ENCODE measurements at regions not wholly inside any gene's neighbourhood (a gene's known extent, or its start where the extent isn't known, plus 50 kb on each side); places are given as distances from the start of the nearest gene placed in this dataset.

GRCh38 chr11:97419729-97420128 is 1029.9 kb downstream of the JRKL start:
- ChIA-PET CTCF (no interaction called here), POLR2A (no interaction called here)
- H3K4me2 ChIP-seq (replicated peaks; ENCODE audit: low read depth, low read length, poor library complexity, severe bottlenecking) = no peak overlapping the region
- no peak for DNase-seq
- H3K4me1 ChIP-seq (ENCODE audit: control insufficient read depth in 2 of 2, insufficient read depth in 2 of 2, low read length in 2 of 2) = no peaks in the 10 kb centered on the region
- intact Hi-C loops (cut with micrococcal nuclease) = no loop called here
- ATAC-seq (ENCODE audit: low read depth) = no peak
- H2AFZ ChIP-seq (ENCODE audit: insufficient read depth, low read depth, low read length, poor library complexity, severe bottlenecking) = no peak overlapping the region
- no peak for TF ChIP-seq CTCF (IDR thresholded peaks at IDR 0.05)
- TF ChIP-seq EZH2 (IDR thresholded peaks at IDR 0.05; ENCODE audit: borderline replicate concordance, insufficient read depth, low read depth, low read length, poor library complexity, severe bottlenecking) = no peak
- H3K27ac ChIP-seq (ENCODE audit: low read length in 2 of 2) = no peak overlapping the region
- peaks cover 0 to 3% (median 2%) of the 10 kb centered on the region in 3 donors for H3K9me3 ChIP-seq (ENCODE audit: control extremely low read depth in 1 of 3, control insufficient read depth in 2 of 3, insufficient read depth in 1 of 3, low read length in 2 of 3)
- H3K36me3 ChIP-seq (replicated peaks in 1 of 2; ENCODE audit: control extremely low read depth in 1 of 2, control insufficient read depth in 1 of 2, extremely low read depth in 1 of 2, insufficient read depth in 2 of 2, low read length in 1 of 2) = no peaks in the 10 kb centered on the region
- H3K27ac Mint-ChIP-seq = no peak overlapping the region
- no peak overlapping the region for H3K9ac ChIP-seq (ENCODE audit: low read length)
- H3K9me3 Mint-ChIP-seq (ENCODE audit: insufficient read depth) = no peaks in the 10 kb centered on the region
- H3K4me1 Mint-ChIP-seq = no peaks in the 10 kb centered on the region
- H3K79me2 ChIP-seq (ENCODE audit: control insufficient read depth, insufficient read depth, low read length) = no peaks in the 10 kb centered on the region
- H3K27me3 Mint-ChIP-seq = no peaks in the 10 kb centered on the region
- H4K20me1 ChIP-seq (ENCODE audit: control insufficient read depth, insufficient read depth, low read length, poor library complexity, severe bottlenecking) = no peaks in the 10 kb centered on the region
- no peak overlapping the region for H3K4me3 Mint-ChIP-seq
- no peak overlapping the region for H3K4me3 ChIP-seq (ENCODE audit: control extremely low read depth in 1 of 5, extremely low read depth in 1 of 5, insufficient read depth in 1 of 5, low read depth in 2 of 5, low read length in 4 of 5)
- H3K27me3 ChIP-seq (replicated peaks in 1 of 4; ENCODE audit: control extremely low read depth in 1 of 4, control insufficient read depth in 3 of 4, insufficient read depth in 4 of 4, low read length in 3 of 4) = no peaks in the 10 kb centered on the region

GRCh38 chr11:97428247-97428790 is 1038.5 kb downstream of the JRKL start:
- Histone ChIP-seq H3K4me3 (ENCODE audit: control extremely low read depth in 1 of 5, extremely low read depth in 1 of 5, insufficient read depth in 1 of 5, low read depth in 2 of 5, low read length in 4 of 5) (no peak overlapping the region), H4K20me1 (ENCODE audit: control insufficient read depth, insufficient read depth, low read length, poor library complexity, severe bottlenecking) (no peaks in the 10 kb centered on the region), H3K36me3 (replicated peaks in 1 of 2; ENCODE audit: control extremely low read depth in 1 of 2, control insufficient read depth in 1 of 2, extremely low read depth in 1 of 2, insufficient read depth in 2 of 2, low read length in 1 of 2) (no peaks in the 10 kb centered on the region), H3K27ac (ENCODE audit: low read length in 2 of 2) (no peak overlapping the region), H3K27me3 (replicated peaks in 1 of 4; ENCODE audit: control extremely low read depth in 1 of 4, control insufficient read depth in 3 of 4, insufficient read depth in 4 of 4, low read length in 3 of 4) (no peaks in the 10 kb centered on the region), H3K4me2 (replicated peaks; ENCODE audit: low read depth, low read length, poor library complexity, severe bottlenecking) (no peak overlapping the region), H2AFZ (ENCODE audit: insufficient read depth, low read depth, low read length, poor library complexity, severe bottlenecking) (no peak overlapping the region), H3K9ac (ENCODE audit: low read length) (no peak overlapping the region), H3K9me3 (ENCODE audit: control extremely low read depth in 1 of 3, control insufficient read depth in 2 of 3, insufficient read depth in 1 of 3, low read length in 2 of 3) (peaks cover 0 to 3% (median under 1%) of the 10 kb centered on the region in 3 donors), H3K4me1 (ENCODE audit: control insufficient read depth in 2 of 2, insufficient read depth in 2 of 2, low read length in 2 of 2) (no peaks in the 10 kb centered on the region), H3K79me2 (ENCODE audit: control insufficient read depth, insufficient read depth, low read length) (no peaks in the 10 kb centered on the region)
- TF ChIP-seq EZH2 (IDR thresholded peaks at IDR 0.05; ENCODE audit: borderline replicate concordance, insufficient read depth, low read depth, low read length, poor library complexity, severe bottlenecking) = no peak
- TF ChIP-seq CTCF (IDR thresholded peaks at IDR 0.05) = no peak
- H3K9me3 Mint-ChIP-seq (ENCODE audit: insufficient read depth) = no peaks in the 10 kb centered on the region
- no peaks in the 10 kb centered on the region for H3K27me3 Mint-ChIP-seq
- intact Hi-C loops (cut with micrococcal nuclease) = no loop called here
- ChIA-PET CTCF (no interaction called here), POLR2A (no interaction called here)
- no peak overlapping the region for H3K4me3 Mint-ChIP-seq
- WGBS (ENCODE audit: insufficient coverage) = no CpG with 5 or more reads among the region's 2 CpGs
- no peaks in the 10 kb centered on the region for H3K4me1 Mint-ChIP-seq
- DNase-seq (no peak), ATAC-seq (ENCODE audit: low read depth) (no peak)
- no peak overlapping the region for H3K27ac Mint-ChIP-seq
